GF-D8 (cell line): ENCODE measurements at regions not wholly inside any gene's neighbourhood (a gene's known extent, or its start where the extent isn't known, plus 50 kb on each side); places are given as distances from the start of the nearest gene placed in this dataset.
"Not testable (repeated sequence)": the region's sequence is repeated elsewhere in the genome, so short reads cannot be mapped to it uniquely, and the experiment has no call there.

ENCODE experiments used
- DNase-seq: peaks from one replicate; lab custom pipeline; 2025; lab: John Stamatoyannopoulos, UW

GRCh38 chr14:34094384-34094783 is 143.5 kb upstream of the EGLN3 start:
- DNase-seq: no peak

GRCh38 chr14:34093883-34094282 is 143.0 kb upstream of the EGLN3 start:
- no peak for DNase-seq

GRCh38 chr14:34090451-34090850 is 139.6 kb upstream of the EGLN3 start:
- no peak for DNase-seq

- DNase-seq: no peak
Observed at GRCh38 chr14:34088914-34089313, 138.0 kb upstream of the EGLN3 start.

- no peak for DNase-seq
Observed at GRCh38 chr14:34087571-34087970, 136.7 kb upstream of the EGLN3 start.

GRCh38 chr14:34086223-34086757 is 135.4 kb upstream of the EGLN3 start:
- DNase-seq: no peak

- no peak for DNase-seq
Observed at GRCh38 chr14:34085695-34086094, 134.8 kb upstream of the EGLN3 start.

- no peak for DNase-seq
Observed at GRCh38 chr14:34081576-34082136, 130.8 kb upstream of the EGLN3 start.

- DNase-seq: no peak
Observed at GRCh38 chr14:34081101-34081575, 130.3 kb upstream of the EGLN3 start.

- not testable (repeated sequence) for DNase-seq
Observed at GRCh38 chr14:34079643-34080042, 128.8 kb upstream of the EGLN3 start.

- peak; percentile 30 for DNase-seq
Observed at GRCh38 chr14:34078117-34078743, 127.4 kb upstream of the EGLN3 start.

GRCh38 chr14:34075826-34076225 is 125.0 kb upstream of the EGLN3 start:
- no peak for DNase-seq

- no peak for DNase-seq
Observed at GRCh38 chr14:34075042-34075744, 124.3 kb upstream of the EGLN3 start.

GRCh38 chr14:34072921-34073320 is 122.0 kb upstream of the EGLN3 start:
- DNase-seq: no peak

- no peak for DNase-seq
Observed at GRCh38 chr14:34072401-34072800, 121.5 kb upstream of the EGLN3 start.

GRCh38 chr14:34070917-34071407 is 120.1 kb upstream of the EGLN3 start:
- no peak for DNase-seq

GRCh38 chr14:34069854-34070582 is 119.1 kb upstream of the EGLN3 start:
- DNase-seq: no peak

- DNase-seq: no peak
Observed at GRCh38 chr14:34067587-34067986, 116.7 kb upstream of the EGLN3 start.

- no peak for DNase-seq
Observed at GRCh38 chr14:34065690-34066391, 115.0 kb upstream of the EGLN3 start.

GRCh38 chr14:34065236-34065635 is 114.4 kb upstream of the EGLN3 start:
- DNase-seq: no peak

GRCh38 chr14:34064349-34064748 is 113.5 kb upstream of the EGLN3 start:
- DNase-seq: no peak
